ENCODE measurements at regions not wholly inside any gene's neighbourhood (a gene's known extent, or its start where the extent isn't known, plus 50 kb on each side); places are given as distances from the start of the nearest gene placed in this dataset.

- no peak overlapping the region for H3K4me3 ChIP-seq (ENCODE audit: low read depth, low read length)
- no peak for TF ChIP-seq CTCF (IDR thresholded peaks at IDR 0.05; ENCODE audit: borderline replicate concordance, insufficient read depth, low read depth, low read length)
Observed at GRCh38 chr15:69909719-69910444, 187.8 kb downstream of the TLE3 start.

GRCh38 chr15:69910514-69910913, 187.2 kb downstream of the TLE3 start:
- H3K4me3 ChIP-seq (ENCODE audit: low read depth, low read length) = no peak overlapping the region

GRCh38 chr15:69912116-69912515, 185.6 kb downstream of the TLE3 start:
- TF ChIP-seq CTCF (IDR thresholded peaks at IDR 0.05; ENCODE audit: borderline replicate concordance, insufficient read depth, low read depth, low read length) = no peak
- no peak overlapping the region for H3K4me3 ChIP-seq (ENCODE audit: low read depth, low read length)

More at GRCh38 chr15:69910514-69910913, 187.2 kb downstream of the TLE3 start:
- no peak for TF ChIP-seq CTCF (IDR thresholded peaks at IDR 0.05; ENCODE audit: borderline replicate concordance, insufficient read depth, low read depth, low read length)

- no peak for TF ChIP-seq CTCF (IDR thresholded peaks at IDR 0.05; ENCODE audit: borderline replicate concordance, insufficient read depth, low read depth, low read length)
- no peak overlapping the region for H3K4me3 ChIP-seq (ENCODE audit: low read depth, low read length)
Observed at GRCh38 chr15:69914040-69914439, 183.7 kb downstream of the TLE3 start.

GRCh38 chr15:69914960-69915359, 182.8 kb downstream of the TLE3 start:
- H3K4me3 ChIP-seq (ENCODE audit: low read depth, low read length) = no peak overlapping the region
- no peak for TF ChIP-seq CTCF (IDR thresholded peaks at IDR 0.05; ENCODE audit: borderline replicate concordance, insufficient read depth, low read depth, low read length)

- no peak overlapping the region for H3K4me3 ChIP-seq (ENCODE audit: low read depth, low read length)
- TF ChIP-seq CTCF (IDR thresholded peaks at IDR 0.05; ENCODE audit: borderline replicate concordance, insufficient read depth, low read depth, low read length) = no peak
Observed at GRCh38 chr15:69916169-69916785, 181.4 kb downstream of the TLE3 start.

GRCh38 chr15:69917056-69917455, 180.7 kb downstream of the TLE3 start:
- H3K4me3 ChIP-seq (ENCODE audit: low read depth, low read length) = no peak overlapping the region
- TF ChIP-seq CTCF (IDR thresholded peaks at IDR 0.05; ENCODE audit: borderline replicate concordance, insufficient read depth, low read depth, low read length) = no peak
